ENCODE measurements at regions not wholly inside any gene's neighbourhood (a gene's known extent, or its start where the extent isn't known, plus 50 kb on each side); places are given as distances from the start of the nearest gene placed in this dataset.

GRCh38 chr13:62760724-62761123, 1345.1 kb upstream of the PCDH20 start:
- ATAC-seq (no peak), DNase-seq (ENCODE audit: low spot score) (no peak)
- H3K27ac Mint-ChIP-seq, result no peak overlapping the region
- Histone ChIP-seq H4K20me1 (replicated peaks; ENCODE audit: insufficient read depth) (no peaks in the 10 kb centered on the region), H3K9me2 (ENCODE audit: insufficient read depth) (no peaks in the 10 kb centered on the region), H3K4me1 (ENCODE audit: insufficient read depth) (no peaks in the 10 kb centered on the region), H2AFZ (no peak overlapping the region), H3K4me3 (no peak overlapping the region), H3K79me2 (replicated peaks; ENCODE audit: insufficient read depth) (no peaks in the 10 kb centered on the region), H3K27me3 (ENCODE audit: insufficient read depth) (no peaks in the 10 kb centered on the region), H3K27ac (ENCODE audit: low read depth) (no peak overlapping the region), H3F3A (replicated peaks; ENCODE audit: low read depth) (no peaks in the 10 kb centered on the region), H3K4me2 (no peak overlapping the region), H3K36me3 (ENCODE audit: insufficient read depth) (no peaks in the 10 kb centered on the region)
- H3K4me3 Mint-ChIP-seq, result no peak overlapping the region
- H3K36me3 Mint-ChIP-seq (ENCODE audit: low read depth), result no peaks in the 10 kb centered on the region
- H3K27me3 Mint-ChIP-seq (ENCODE audit: insufficient read depth, low read depth, poor library complexity), result peaks cover 2% of the 10 kb centered on the region
- TF ChIP-seq REST (IDR thresholded peaks at IDR 0.05; ENCODE audit: unreplicated experiment) (no peak), NANOG (IDR thresholded peaks at IDR 0.05; ENCODE audit: borderline replicate concordance) (no peak), POLR2AphosphoS5 (IDR thresholded peaks at IDR 0.05; ENCODE audit: low read depth) (no peak)
- H3K4me1 Mint-ChIP-seq, result no peaks in the 10 kb centered on the region
- no peaks in the 10 kb centered on the region for H3K9me3 Mint-ChIP-seq

DNA sequence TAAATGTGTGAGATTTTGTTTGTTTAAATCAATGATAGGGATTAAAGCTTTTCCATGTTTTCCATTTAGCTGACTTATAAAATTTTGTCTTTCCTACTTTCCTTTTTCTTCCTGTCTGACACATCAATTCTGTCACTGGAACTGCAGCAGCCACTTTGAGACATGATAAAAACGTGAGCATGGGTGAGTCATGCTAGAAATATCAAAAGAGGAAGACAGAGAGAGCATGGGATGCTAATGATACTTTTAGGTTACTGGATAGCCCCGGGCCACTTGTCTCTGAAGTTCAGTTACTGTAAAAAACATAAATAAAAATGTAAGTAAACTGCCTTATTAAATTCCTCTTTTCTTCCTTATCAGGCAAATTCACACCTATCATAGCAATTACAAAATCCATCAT, 1332.0 kb upstream of the PCDH20 start:
- Histone ChIP-seq H3K36me3 (ENCODE audit: insufficient read depth) (no peaks in the 10 kb centered on the region), H3K4me1 (ENCODE audit: insufficient read depth) (no peaks in the 10 kb centered on the region), H4K20me1 (replicated peaks; ENCODE audit: insufficient read depth) (no peaks in the 10 kb centered on the region), H3K4me2 (no peak overlapping the region), H3F3A (replicated peaks; ENCODE audit: low read depth) (no peaks in the 10 kb centered on the region), H3K9me2 (ENCODE audit: insufficient read depth) (no peaks in the 10 kb centered on the region), H3K27me3 (ENCODE audit: insufficient read depth) (no peaks in the 10 kb centered on the region), H2AFZ (no peak overlapping the region), H3K4me3 (no peak overlapping the region), H3K27ac (ENCODE audit: low read depth) (no peak overlapping the region), H3K79me2 (replicated peaks; ENCODE audit: insufficient read depth) (no peaks in the 10 kb centered on the region)
- Mint-ChIP-seq H3K36me3 (ENCODE audit: low read depth) (no peaks in the 10 kb centered on the region), H3K9me3 (no peaks in the 10 kb centered on the region), H3K4me1 (no peaks in the 10 kb centered on the region), H3K27me3 (ENCODE audit: insufficient read depth, low read depth, poor library complexity) (no peaks in the 10 kb centered on the region), H3K27ac (no peak overlapping the region), H3K4me3 (no peak overlapping the region)
- no peak for DNase-seq (ENCODE audit: low spot score)
- no peak for ATAC-seq
- TF ChIP-seq STAT1 (IDR thresholded peaks at IDR 0.05; ENCODE audit: unreplicated experiment) (no peak), EZH2 (IDR thresholded peaks at IDR 0.05; ENCODE audit: low read depth, unreplicated experiment) (no peak), CREB1 (CRISPR knock-in tag; IDR thresholded peaks at IDR 0.05; ENCODE audit: low read depth) (no peak), NANOG (IDR thresholded peaks at IDR 0.05; ENCODE audit: borderline replicate concordance) (no peak), REST (IDR thresholded peaks at IDR 0.05; ENCODE audit: unreplicated experiment) (no peak)
- TF ChIP-seq, protein P1, sequence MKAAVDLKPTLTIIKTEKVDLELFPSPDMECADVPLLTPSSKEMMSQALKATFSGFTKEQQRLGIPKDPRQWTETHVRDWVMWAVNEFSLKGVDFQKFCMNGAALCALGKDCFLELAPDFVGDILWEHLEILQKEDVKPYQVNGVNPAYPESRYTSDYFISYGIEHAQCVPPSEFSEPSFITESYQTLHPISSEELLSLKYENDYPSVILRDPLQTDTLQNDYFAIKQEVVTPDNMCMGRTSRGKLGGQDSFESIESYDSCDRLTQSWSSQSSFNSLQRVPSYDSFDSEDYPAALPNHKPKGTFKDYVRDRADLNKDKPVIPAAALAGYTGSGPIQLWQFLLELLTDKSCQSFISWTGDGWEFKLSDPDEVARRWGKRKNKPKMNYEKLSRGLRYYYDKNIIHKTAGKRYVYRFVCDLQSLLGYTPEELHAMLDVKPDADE (IDR thresholded peaks at IDR 0.05), result no peak

Data from GM23338 (cell line).